Activated CD8-positive, alpha-beta memory T cell treated with anti-CD3 and anti-CD28 coated beads for 4 hours (primary cell): ENCODE measurements at regions not wholly inside any gene's neighbourhood (a gene's known extent, or its start where the extent isn't known, plus 50 kb on each side); places are given as distances from the start of the nearest gene placed in this dataset.

ENCODE experiments used
- DNase-seq, 2 donors: peaks; one replicate each; pipeline ENCODE4 v3.0.0-alpha.2; 2020; ENCODE audit warnings: low read depth in 2 of 2

GRCh38 chr13:33372251-33372919 is 86.8 kb upstream of the STARD13 start:
- no peak for DNase-seq

- DNase-seq, result no peak
Observed at GRCh38 chr13:33373624-33374023, 88.1 kb upstream of the STARD13 start.

GRCh38 chr13:33375421-33375820 is 89.9 kb upstream of the STARD13 start:
- DNase-seq, result no peak

- no peak for DNase-seq
Observed at GRCh38 chr13:33376212-33376611, 90.7 kb upstream of the STARD13 start.

GRCh38 chr13:33377411-33377810 is 91.9 kb upstream of the STARD13 start:
- DNase-seq, result no peak

GRCh38 chr13:33377825-33378224 is 92.3 kb upstream of the STARD13 start:
- no peak for DNase-seq

- DNase-seq, result no peak
Observed at GRCh38 chr13:33379608-33380007, 94.1 kb upstream of the STARD13 start.

GRCh38 chr13:33380487-33381079 is 95.0 kb upstream of the STARD13 start:
- DNase-seq, result no peak

- DNase-seq, result no peak
Observed at GRCh38 chr13:33381180-33381579, 95.6 kb upstream of the STARD13 start.

- no peak for DNase-seq
Observed at GRCh38 chr13:33381906-33382305, 96.4 kb upstream of the STARD13 start.

- DNase-seq, result no peak
Observed at GRCh38 chr13:33383724-33384577, 98.4 kb upstream of the STARD13 start.

GRCh38 chr13:33388286-33388998 is 102.9 kb upstream of the STARD13 start:
- DNase-seq, result no peak

GRCh38 chr13:33392794-33393405 is 107.3 kb upstream of the STARD13 start:
- no peak for DNase-seq

GRCh38 chr13:33394294-33394932 is 108.9 kb upstream of the STARD13 start:
- DNase-seq, result no peak

- no peak for DNase-seq
Observed at GRCh38 chr13:33401238-33401637, 115.7 kb upstream of the STARD13 start.

- DNase-seq, result no peak
Observed at GRCh38 chr13:33402975-33403374, 117.4 kb upstream of the STARD13 start.

- DNase-seq, result no peak
Observed at GRCh38 chr13:33403807-33404362, 118.3 kb upstream of the STARD13 start.

- DNase-seq, result no peak
Observed at GRCh38 chr13:33405371-33405770, 119.8 kb upstream of the STARD13 start.

GRCh38 chr13:33409673-33410510 is 124.3 kb upstream of the STARD13 start:
- no peak for DNase-seq

GRCh38 chr13:33410619-33411018 is 125.1 kb upstream of the STARD13 start:
- no peak for DNase-seq
